Stimulated activated CD8-positive, alpha-beta memory T cell treated with anti-CD3 and anti-CD28 coated beads, Interleukin-12 subunit alpha, Interleukin-12 subunit beta, amount 100 ng/mL, for 1 hour (primary cell): ENCODE measurements at regions not wholly inside any gene's neighbourhood (a gene's known extent, or its start where the extent isn't known, plus 50 kb on each side); places are given as distances from the start of the nearest gene placed in this dataset.

Experiments used
- DNase-seq: peaks from one replicate; pipeline ENCODE4 v3.0.0-alpha.2; 2020; ENCODE audit warnings: low read depth

- no peak for DNase-seq
These were observed 57.4 kb upstream of the ADO start for GRCh38 chr10:62746951-62747729.

GRCh38 chr10:62748386-62748785, 56.1 kb upstream of the ADO start:
- no peak for DNase-seq

GRCh38 chr10:62749093-62749683, 55.3 kb upstream of the ADO start:
- no peak for DNase-seq
